IPS-15b (cell line): ENCODE measurements at regions not wholly inside any gene's neighbourhood (a gene's known extent, or its start where the extent isn't known, plus 50 kb on each side); places are given as distances from the start of the nearest gene placed in this dataset.
"Not testable (repeated sequence)": the region's sequence is repeated elsewhere in the genome, so short reads cannot be mapped to it uniquely, and the experiment has no call there.

ENCODE experiments used
- H3K27me3 ChIP-seq: one replicate; pipeline ENCODE4 v1.6.1; 2013; ENCODE audit warnings: low read length; ENCODE audit not compliant: control insufficient read depth, insufficient read depth
- H3K36me3 ChIP-seq: one replicate; pipeline ENCODE4 v1.6.1; 2013; ENCODE audit warnings: low read length; ENCODE audit not compliant: control insufficient read depth, insufficient read depth
- H3K4me1 ChIP-seq: one replicate; pipeline ENCODE4 v1.6.1; 2013; ENCODE audit warnings: mild to moderate bottlenecking, low read length; ENCODE audit not compliant: control insufficient read depth, insufficient read depth
- H3K4me3 ChIP-seq: one replicate; pipeline ENCODE4 v1.5.1; 2013; ENCODE audit warnings: low read depth, low read length
- H3K9ac ChIP-seq: one replicate; pipeline ENCODE4 v1.6.1; 2013; ENCODE audit warnings: low read depth, mild to moderate bottlenecking, low read length
- H3K9me3 ChIP-seq: one replicate; pipeline ENCODE4 v1.6.1; 2013; ENCODE audit warnings: mild to moderate bottlenecking, low read length; ENCODE audit not compliant: control insufficient read depth, insufficient read depth

DNA sequence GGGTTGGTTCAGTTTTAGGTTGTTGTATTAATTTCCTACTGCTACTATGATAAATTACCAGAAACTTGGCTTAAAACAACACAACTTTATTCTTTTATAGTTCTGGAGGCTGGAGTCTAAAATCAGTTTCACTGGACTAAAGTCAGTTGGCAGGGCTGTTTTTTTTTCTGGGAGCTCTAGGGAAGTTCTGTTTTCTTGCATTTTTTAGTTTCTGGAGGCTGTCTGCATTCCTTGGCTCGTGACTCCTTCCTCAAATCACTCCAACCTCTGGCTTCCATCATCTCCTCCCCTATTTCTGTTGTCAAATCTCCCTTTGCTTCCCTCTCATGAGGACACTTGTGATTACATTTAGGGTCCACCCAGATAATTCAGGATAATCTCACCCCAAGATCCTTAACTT lies 51.3 kb upstream of the SUB1 start:
- H3K9ac ChIP-seq = no peak overlapping the region
- no peaks in the 10 kb centered on the region for H3K27me3 ChIP-seq
- no peaks in the 10 kb centered on the region for H3K36me3 ChIP-seq
- H3K9me3 ChIP-seq = no peaks in the 10 kb centered on the region
- peaks cover 3% of the 10 kb centered on the region for H3K4me1 ChIP-seq
- no peak overlapping the region for H3K4me3 ChIP-seq

- no peaks in the 10 kb centered on the region for H3K9me3 ChIP-seq
- peaks cover 3% of the 10 kb centered on the region for H3K4me1 ChIP-seq
- no peaks in the 10 kb centered on the region for H3K27me3 ChIP-seq
- H3K9ac ChIP-seq = no peak overlapping the region
- no peak overlapping the region for H3K4me3 ChIP-seq
- no peaks in the 10 kb centered on the region for H3K36me3 ChIP-seq
These were observed 53.4 kb upstream of the SUB1 start for GRCh38 chr5:32531885-32532520.

DNA sequence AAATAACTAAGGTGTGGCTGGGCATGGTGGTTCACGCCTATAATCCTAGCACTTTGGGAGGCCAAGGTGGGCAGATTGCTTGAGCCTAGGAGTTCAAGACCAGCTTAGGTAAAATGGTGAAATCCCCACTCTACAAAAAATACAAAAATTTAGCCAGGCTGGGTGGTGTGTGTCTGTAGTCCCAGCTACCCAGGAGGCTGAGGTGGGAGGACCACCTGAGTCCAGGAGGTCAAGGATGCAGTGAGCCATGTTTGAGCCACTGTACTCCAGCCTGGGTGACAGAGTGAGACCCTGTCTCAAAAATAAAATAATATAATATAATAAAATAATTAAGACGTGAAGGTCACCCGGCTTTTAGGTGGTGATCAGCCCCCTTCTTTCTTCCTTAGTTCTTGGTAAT lies 58.0 kb upstream of the SUB1 start:
- H3K9ac ChIP-seq, H3K27me3 ChIP-seq, H3K4me1 ChIP-seq, H3K9me3 ChIP-seq, H3K36me3 ChIP-seq, H3K4me3 ChIP-seq: not testable (repeated sequence)

DNA sequence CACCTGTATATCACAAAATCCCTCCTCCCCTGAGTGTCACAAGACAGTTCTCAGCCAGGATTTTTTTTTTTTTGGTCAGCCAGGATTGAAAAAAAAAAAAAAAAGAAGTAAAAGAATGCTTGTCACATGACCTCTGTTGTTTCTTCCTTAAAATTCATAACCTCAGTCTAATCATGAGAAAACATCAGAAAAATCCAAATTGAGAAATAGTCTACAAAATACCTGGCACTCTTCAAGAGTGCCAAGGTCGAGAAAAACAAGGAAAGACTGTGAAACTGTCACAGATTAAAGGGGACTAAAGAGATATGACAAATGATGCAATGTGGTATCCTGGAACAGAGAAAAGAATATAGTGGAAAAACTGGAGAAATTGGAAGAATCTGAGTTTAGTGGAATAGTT lies 58.5 kb upstream of the SUB1 start:
- no peak overlapping the region for H3K9ac ChIP-seq
- H3K36me3 ChIP-seq = no peaks in the 10 kb centered on the region
- no peaks in the 10 kb centered on the region for H3K9me3 ChIP-seq
- H3K4me3 ChIP-seq = no peak overlapping the region
- no peaks in the 10 kb centered on the region for H3K27me3 ChIP-seq
- H3K4me1 ChIP-seq = no peaks in the 10 kb centered on the region

DNA sequence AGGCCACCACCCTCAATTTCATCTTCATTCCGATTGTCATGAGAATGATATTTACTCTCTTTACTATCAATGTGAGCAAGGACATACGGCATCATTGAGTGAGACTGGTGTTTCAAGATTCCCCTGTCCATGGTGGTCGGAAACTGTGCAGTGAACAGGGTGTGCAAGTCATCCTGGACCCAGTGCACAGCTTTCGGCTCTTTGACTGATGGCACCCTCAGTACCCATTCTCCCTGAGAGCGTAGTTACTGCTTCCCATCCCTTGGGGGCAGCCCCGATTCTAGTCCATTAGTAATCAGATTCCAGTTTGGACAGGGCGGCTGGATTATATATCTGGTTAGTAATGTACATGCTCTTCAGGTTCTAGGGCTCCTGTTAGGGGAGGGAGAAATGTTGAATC lies 61.7 kb upstream of the SUB1 start:
- Histone ChIP-seq H3K36me3 (no peaks in the 10 kb centered on the region), H3K9ac (no peak overlapping the region), H3K4me3 (no peak overlapping the region), H3K27me3 (no peaks in the 10 kb centered on the region), H3K9me3 (no peaks in the 10 kb centered on the region), H3K4me1 (no peaks in the 10 kb centered on the region)

DNA sequence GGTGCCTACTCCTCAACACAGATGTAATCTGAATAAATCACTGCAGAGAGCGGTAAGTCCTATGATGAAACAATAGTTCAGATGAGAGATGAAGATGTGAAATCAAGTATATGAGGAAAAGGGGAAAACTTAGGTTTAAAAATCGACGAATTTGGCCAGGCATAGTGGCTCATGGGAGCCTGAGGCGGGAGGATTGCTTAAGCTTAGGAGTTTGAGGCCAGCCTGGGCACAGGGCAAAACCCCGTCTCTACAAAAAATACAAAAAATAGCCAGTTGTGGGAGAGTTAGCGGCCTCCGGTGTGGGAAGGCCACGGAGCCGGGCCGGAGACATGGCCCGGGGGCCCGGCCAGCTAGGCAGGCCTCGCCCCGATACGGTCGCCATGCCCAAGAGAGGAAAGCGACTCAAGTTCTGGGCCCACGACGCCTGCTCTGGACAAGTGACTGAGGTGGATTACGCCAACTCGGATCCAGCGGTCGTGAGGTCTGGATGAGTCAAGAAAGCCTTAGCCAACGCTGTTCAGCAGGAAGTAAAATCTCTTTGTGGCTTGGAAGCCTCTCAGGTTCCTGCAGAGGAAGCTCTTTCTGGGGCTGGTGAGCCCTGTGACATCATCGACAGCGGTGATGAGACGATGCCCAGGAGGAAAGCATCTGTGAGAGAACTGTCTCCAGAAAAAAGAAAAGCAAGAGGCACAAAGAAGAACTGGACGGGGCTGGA lies 62.8 kb upstream of the SUB1 start:
- Histone ChIP-seq H3K27me3 (no peaks in the 10 kb centered on the region), H3K4me1 (no peaks in the 10 kb centered on the region), H3K4me3 (no peak overlapping the region), H3K9ac (no peak overlapping the region), H3K9me3 (no peaks in the 10 kb centered on the region), H3K36me3 (no peaks in the 10 kb centered on the region)

- H3K4me1 ChIP-seq = no peaks in the 10 kb centered on the region
- no peaks in the 10 kb centered on the region for H3K9me3 ChIP-seq
- H3K27me3 ChIP-seq = no peaks in the 10 kb centered on the region
These were observed 63.9 kb upstream of the SUB1 start for GRCh38 chr5:32521481-32521880.

DNA sequence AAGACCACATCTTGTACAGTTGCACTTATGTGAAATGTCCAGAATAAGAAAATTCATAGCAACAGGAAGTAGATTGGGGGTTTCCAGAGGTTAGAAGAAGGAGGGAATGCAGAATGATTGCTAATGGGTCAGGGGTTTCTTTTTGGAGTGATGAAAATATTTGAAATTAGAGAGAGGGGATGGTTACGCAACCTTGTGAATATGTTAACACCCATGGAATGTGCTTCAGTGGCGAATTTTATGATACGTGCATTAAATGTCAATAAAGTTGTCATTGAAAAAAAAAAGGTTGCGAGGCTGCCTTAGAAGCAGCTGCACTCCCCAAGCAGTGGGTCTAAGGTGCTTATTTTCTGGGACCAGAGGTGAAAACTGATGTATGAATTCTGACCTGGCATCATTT lies 64.4 kb upstream of the SUB1 start:
- H3K4me3 ChIP-seq = no peak overlapping the region
- no peak overlapping the region for H3K9ac ChIP-seq
- H3K9me3 ChIP-seq = no peaks in the 10 kb centered on the region
- no peaks in the 10 kb centered on the region for H3K27me3 ChIP-seq
- no peaks in the 10 kb centered on the region for H3K4me1 ChIP-seq
- H3K36me3 ChIP-seq = no peaks in the 10 kb centered on the region

More at GRCh38 chr5:32521481-32521880, 63.9 kb upstream of the SUB1 start:
- no peak overlapping the region for H3K4me3 ChIP-seq
- H3K36me3 ChIP-seq = no peaks in the 10 kb centered on the region
- H3K9ac ChIP-seq = no peak overlapping the region

- no peak overlapping the region for H3K9ac ChIP-seq
- H3K36me3 ChIP-seq = no peaks in the 10 kb centered on the region
- H3K27me3 ChIP-seq = no peaks in the 10 kb centered on the region
- no peak overlapping the region for H3K4me3 ChIP-seq
- no peaks in the 10 kb centered on the region for H3K9me3 ChIP-seq
- H3K4me1 ChIP-seq = no peaks in the 10 kb centered on the region
These were observed 65.0 kb upstream of the SUB1 start for GRCh38 chr5:32520356-32520755.

DNA sequence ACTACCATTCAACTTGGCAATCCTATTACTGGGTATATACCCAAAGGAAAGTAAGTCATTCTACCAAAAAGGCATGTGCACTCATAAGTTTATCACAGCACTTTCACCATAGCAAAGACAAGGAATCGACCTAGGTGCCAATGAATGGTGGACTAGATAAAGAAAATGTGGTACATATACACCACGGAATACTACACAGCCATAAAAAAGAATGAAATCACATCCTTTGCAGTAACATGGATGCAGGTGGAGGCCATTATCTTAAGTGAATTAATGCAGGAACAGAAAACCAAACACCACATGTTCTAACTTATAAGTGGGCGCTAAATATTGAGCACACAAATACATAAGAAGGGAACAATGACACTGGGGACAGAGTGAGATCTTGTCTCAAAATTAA lies 65.8 kb upstream of the SUB1 start:
- Histone ChIP-seq H3K9ac (no peak overlapping the region), H3K36me3 (no peaks in the 10 kb centered on the region), H3K4me3 (no peak overlapping the region), H3K9me3 (no peaks in the 10 kb centered on the region), H3K27me3 (no peaks in the 10 kb centered on the region), H3K4me1 (no peaks in the 10 kb centered on the region)

DNA sequence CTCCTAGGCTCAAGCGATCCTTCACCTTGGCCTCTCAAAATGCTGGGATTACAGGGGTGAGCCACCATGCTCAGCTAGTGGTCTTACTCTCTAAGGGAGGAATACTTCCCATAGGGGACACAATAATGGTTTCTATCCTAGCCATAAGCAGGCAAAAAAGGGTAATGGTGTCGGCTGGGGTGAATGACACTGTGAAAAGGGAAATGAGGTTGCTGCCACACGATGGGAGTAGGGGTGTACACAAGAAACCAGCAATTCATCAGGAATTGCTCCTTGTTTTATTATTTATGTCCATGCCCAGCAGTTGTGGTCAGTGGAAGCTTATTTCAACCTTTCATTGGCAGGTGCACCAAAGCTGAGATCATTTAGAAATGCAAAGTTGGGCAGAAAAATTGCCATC lies 70.3 kb upstream of the ZFR start:
- no peaks in the 10 kb centered on the region for H3K27me3 ChIP-seq
- no peaks in the 10 kb centered on the region for H3K9me3 ChIP-seq
- no peaks in the 10 kb centered on the region for H3K4me1 ChIP-seq
- no peaks in the 10 kb centered on the region for H3K36me3 ChIP-seq
- H3K9ac ChIP-seq = no peak overlapping the region
- no peak overlapping the region for H3K4me3 ChIP-seq

GRCh38 chr5:32512926-32513325 lies 68.4 kb upstream of the ZFR start:
- no peaks in the 10 kb centered on the region for H3K9me3 ChIP-seq
- H3K4me3 ChIP-seq = no peak overlapping the region
- H3K36me3 ChIP-seq = no peaks in the 10 kb centered on the region
- H3K4me1 ChIP-seq = peaks cover 1% of the 10 kb centered on the region
- H3K27me3 ChIP-seq = no peaks in the 10 kb centered on the region
- no peak overlapping the region for H3K9ac ChIP-seq
